GM21381 (cell line): ENCODE measurements at regions not wholly inside any gene's neighbourhood (a gene's known extent, or its start where the extent isn't known, plus 50 kb on each side); places are given as distances from the start of the nearest gene placed in this dataset.
"Not testable (repeated sequence)": the region's sequence is repeated elsewhere in the genome, so short reads cannot be mapped to it uniquely, and the experiment has no call there.

Experiments
- ATAC-seq: cut with Tn5 transposase; IDR thresholded peaks from one replicate; pipeline ENCODE4 v1.9.1; 2021; ENCODE audit warnings: mild to moderate bottlenecking, moderate library complexity; ENCODE audit not compliant: unreplicated experiment

DNA sequence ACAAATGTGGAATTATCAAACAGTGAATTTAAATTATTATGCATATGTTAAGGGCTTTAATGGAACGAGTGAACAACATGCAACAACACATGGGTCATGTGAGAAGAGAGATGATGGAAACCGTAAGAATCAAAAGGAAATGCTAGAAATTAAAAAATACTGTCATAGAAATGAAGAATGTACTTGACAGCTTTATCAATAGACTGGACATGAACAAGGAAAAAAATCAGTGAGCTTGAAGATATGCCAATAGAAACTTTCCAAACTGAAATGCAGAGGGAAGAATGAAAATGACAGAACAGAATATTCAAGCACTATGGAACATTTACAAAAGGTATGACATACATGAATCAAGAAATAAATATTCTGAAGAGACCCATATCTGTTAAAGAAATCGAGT, 117.7 kb upstream of the KCNJ3 start:
- ATAC-seq = no peak

DNA sequence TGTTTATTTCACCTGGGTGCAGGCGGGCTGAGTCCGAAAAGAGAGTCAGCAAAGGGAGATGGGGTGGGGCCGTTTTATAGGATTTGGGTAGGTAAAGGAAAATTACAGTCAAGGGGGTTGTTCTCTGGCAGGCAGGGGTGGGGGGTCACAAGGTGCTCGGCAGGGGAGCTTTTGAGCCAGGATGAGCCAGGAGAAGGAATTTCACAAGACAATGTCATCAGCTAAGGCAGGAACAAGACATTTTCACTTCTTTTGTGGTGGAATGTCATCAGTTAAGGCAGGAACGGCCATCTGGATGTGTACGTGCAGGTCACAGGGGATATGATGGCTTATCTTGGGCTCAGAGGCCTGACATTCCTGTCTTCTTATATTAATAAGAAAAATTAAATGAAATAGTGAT, 115.8 kb upstream of the KCNJ3 start:
- ATAC-seq = not testable (repeated sequence)

DNA sequence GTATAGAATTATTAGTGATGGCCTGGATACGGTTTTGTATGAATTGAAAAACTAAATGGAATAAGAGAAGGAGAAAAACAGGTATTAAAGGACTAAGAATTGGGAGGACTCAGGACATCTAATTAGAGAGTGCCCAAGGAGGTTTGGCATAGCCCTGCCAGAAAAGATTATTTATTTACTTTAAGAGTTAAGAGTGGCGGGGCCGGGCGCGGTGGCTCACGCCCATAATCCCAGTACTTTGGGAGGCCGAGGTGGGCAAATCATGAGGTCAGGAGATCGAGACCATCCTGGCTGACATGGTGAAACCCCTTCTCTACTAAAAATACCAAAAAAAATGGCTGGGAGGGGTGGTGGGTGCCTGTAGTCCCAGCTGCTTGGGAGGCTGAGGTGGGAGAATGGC, 115.2 kb upstream of the KCNJ3 start:
- not testable (repeated sequence) for ATAC-seq

DNA sequence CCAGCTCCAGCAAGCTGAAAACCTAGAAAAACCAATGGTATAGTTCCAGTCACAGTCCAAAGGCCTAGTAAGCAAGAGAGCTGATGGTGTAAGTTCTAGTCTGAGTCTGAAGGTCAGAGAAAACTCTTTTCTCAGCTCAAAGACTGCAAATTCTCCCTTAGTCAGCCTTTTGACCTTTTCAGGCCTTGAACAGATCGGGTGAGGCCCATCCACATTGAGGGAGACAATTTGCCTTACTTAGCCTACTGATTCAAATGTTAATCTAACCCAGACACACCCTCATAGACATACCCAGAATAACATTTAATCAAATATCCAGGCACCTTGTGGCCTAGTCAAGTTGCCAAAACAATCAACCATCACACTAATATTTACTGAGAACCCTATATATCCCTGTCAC, 110.8 kb upstream of the KCNJ3 start:
- ATAC-seq = no peak

DNA sequence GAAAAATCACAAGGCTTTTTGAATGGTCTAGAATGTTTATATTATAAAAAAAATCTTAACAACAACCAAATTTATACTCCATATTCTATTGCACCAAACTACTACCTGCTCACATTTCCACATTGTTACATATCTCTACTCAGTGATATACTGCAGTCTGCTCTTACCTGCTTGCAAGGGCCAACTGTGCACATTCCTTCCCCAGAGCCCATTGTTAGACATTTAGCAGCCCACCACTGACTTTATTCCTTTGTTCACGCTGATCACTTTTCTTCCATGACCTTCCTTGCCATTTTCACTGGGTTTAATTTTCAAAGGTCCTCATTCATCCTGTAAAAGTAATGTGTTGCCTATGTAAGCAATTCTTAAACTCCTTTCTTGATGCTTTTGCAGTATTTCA, 109.7 kb upstream of the KCNJ3 start:
- ATAC-seq = no peak

DNA sequence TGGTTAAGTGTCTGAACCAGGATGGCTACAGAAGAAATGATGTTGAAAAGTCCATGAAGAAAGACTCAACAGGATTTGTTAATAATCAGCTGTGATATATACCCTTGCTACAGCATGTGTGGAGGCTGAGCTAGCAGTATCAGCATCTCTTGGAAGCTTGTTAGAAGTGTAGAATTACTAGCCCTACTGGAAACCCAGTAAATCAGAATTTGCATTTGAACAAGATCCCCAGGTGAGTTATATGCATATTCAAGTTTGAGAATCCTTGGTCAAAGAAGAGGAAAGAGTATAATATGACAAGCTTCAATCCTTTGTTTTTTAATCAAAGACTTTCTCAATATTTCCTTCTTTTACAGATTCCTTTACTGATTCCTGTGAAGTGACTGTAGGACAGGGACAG, 109.0 kb upstream of the KCNJ3 start:
- ATAC-seq = no peak

DNA sequence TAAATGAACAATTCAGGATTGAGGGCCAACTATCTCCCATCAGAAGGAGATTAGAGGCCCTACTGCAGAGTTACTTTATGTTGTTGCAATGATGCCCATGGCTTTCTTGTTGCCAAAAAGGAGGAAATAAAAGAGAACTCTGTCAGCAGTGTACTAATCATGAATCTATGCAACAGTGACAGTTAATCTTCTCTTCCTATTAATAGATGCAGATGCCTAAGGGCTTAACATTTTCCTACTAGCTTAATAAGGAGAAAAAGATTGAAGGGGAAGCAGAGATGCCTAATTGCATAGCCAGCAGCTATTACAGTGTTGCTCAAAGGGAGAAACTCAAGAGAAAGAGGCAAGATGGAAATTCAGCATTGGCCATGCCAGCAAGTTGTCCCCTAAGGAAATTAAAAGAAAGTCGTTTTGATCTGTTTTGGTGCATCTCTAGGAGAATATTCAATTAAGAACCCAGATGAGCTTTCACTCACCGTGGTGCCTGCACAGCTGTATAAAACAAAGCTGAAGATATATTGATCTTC, 107.1 kb upstream of the KCNJ3 start:
- no peak for ATAC-seq

DNA sequence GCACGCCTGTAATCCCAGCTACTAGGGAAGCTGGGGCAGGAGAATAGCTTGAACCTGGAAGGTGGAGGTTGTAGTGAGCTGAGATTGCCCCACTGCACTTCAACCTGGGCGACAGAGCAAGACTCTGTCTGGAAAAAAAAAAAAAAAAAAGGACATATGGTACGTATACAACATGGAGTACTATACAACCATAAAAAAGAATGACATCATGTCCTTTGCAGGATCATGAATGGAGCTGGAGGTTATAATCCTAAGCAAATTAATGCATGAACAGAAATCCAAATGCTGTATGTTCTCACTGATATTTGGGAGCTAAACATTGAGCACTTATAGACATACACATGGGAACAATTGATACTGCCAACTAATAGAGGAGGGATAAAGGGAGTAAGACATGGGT, 99.3 kb upstream of the KCNJ3 start:
- ATAC-seq = no peak

DNA sequence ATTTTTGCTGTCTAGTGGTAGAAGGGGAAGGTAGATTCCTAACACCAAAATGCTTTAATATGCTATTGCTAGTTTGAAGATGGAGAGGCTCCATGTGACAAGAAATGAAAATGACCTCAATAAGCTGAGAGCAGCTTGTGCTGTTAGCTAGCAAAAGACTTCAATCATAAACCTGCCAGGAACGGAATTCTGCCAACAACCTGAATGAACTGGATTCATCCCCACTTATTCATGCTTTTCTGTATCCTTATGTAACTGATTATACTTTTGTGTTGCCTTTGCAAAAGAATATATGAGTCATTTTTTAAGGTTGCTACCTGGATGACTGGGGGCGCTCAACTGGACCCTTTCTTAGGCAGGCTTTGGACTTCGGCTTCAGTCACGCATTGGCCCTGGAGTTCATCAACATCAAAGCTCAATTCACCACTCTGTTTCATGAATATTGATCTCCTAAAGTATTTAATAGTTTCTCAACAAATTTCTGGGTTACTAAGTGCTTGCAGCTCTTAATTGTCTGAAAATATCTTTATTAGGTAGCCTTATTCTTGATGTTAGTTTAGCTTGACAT, 97.5 kb upstream of the KCNJ3 start:
- no peak for ATAC-seq

DNA sequence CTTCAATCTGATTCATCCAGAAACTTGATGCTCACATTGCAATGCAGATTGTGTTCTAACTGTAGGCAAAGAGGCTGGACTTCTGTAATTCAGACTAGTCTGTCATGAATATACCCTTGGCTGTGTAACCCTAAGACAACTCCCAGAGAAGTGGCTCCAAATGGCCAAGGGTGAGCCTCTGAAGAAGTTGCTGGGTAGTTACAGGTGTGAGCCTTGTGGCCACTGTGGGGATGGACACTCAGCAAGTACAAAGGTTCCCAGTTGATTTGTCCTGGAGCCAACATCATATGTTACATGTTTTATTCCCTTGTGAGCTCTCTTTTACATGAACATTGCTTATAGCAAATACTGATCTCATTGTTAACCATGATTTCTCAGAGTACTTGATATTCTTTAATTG, 94.8 kb upstream of the KCNJ3 start:
- no peak for ATAC-seq

DNA sequence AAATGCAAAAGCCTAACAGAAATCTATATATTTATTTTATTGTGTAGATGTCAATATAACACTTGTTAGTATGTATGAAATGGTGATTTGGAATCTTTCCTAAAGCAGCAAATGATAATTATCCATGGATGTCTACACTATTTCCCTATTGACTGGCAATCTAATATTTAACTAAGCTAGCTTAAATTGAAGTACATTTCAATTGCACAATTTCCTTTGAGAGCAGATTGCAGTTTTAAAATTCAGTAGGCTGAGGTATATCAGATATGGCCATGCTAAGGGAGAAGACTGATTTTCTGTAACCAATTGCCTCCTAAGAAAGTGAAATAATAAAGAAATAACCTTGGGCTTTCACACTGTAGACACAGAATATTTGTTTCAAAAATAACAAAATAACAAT, 90.1 kb upstream of the KCNJ3 start:
- no peak for ATAC-seq

DNA sequence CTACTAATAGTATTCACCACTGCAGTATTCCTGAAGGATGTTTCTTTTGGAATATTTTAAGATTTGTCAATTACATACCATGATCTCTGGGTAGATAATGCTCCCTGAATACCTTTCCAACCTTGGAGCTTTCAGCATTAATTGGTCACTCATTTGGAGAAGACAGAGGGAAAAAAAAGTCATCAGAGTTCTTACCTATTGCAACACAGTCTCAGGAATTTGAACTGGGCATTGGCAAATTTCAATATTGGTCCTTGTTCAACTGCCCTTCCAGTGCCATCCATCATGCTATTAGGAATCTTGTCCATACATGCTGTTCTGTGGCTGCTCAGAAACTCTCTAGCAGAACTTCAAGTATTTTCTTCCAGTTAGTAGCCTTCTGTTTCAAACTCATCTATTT, 83.6 kb upstream of the KCNJ3 start:
- ATAC-seq = no peak

DNA sequence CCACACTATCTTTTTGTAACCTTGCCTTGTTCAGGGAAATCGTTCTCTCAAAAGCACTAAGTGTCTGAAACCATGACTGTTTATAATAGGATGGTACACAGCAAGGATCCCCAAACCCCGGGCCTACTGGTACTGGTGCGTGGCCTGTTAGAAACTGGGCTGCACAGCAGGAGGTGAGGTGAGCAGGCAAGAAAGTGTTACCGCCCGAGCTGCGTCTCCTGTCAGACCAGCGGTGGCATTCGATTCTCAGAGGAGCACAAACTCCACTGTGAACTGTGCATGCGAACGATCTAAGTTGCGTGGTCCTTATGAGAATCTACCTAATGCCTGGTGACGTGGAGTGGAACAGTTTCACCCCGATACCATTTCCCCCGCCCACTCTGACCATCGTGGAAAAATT, 81.8 kb upstream of the KCNJ3 start:
- ATAC-seq = no peak

DNA sequence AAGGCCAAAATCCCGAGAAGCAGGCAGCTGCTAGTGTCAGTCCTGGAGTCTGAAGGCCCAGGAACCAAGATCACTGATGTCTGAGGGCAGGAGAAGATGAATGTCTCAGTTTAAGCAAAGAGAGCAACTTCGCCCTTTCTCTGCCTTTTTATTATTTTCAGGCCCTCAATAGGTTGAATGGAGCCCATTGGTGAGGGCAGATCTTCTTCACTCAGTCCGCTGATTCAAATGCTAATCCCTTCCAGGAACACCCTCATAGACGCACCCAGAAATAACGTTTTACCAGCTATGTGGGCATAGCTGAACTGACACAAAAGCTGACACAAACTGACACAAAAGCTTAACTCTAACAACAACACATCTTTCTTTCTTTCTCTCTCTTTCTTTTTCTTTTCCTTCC, 78.0 kb upstream of the KCNJ3 start:
- ATAC-seq = no peak

DNA sequence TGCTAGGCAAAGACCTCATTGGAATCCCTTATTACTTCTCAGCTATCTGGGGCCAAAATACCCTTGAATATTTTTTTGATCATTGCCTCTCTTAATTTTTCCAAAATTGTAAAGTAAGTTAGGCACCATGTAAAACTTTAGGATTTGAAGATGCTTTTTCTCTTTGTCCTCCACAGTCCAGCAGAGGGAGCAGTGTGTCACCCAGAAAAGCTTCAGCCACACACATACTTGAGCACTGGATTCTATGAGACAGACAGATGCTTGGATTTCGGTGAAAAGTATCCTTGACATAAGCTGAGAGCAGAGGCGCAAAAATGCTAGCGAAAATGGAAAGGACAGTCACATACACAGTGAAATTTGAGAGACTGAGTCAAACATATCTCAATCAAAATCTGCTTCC, 74.7 kb upstream of the KCNJ3 start:
- peak; percentile 61 for ATAC-seq

DNA sequence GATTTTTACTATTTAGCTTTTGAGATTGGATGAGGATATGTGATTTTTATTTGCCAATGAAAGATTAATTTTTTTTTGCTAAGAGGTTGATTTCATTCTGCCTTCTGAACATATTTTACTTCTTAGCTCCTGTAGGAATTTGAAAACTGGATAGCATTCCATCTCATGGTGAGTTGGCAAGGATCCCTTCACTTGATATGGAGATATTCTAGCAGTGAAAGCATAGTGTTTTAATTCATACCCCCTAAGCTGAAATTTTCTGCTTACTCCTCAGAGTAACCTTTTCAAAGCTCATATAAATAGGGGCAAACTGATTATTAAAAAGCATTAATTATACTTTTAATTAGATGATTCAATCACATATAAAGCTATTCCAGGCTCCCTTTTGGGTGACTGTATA, 61.0 kb upstream of the KCNJ3 start:
- no peak for ATAC-seq

DNA sequence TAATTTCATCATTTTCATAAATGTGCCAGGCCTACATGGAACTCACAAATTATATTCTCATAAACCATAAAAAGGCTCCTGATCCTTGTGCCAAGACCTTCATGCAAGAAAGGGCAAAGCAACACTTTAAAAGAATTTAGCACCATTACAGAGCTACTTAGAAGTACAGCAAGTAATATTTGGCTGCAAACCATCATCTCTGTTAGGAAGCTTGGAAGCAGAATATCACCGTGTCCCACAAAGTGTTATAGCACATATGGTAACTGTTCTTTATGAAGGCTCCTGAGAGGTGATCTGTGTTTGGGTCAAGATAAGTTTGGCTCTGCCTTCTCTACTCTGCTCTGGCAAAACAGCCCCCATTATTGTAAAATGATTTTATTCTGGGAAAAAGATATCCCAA, 59.7 kb upstream of the KCNJ3 start:
- ATAC-seq = no peak

DNA sequence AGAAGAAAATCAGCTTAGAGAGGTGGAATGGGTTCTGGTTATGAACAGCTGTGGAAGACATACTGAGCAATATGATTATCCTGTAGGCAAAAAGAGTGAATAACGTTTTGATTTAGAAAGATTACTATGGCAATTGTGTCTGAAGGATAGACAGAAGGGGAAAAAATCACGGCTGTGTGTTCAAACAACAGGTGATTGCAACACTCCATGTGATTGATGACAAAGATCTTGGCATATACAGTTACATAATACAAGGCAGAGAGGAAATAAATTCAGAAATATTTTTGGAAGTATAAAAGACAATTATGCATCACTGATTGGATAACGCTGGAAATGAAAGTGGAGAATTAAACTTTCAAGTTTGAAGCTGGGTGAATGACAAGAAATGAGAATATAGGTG, 58.5 kb upstream of the KCNJ3 start:
- no peak for ATAC-seq
